ENCODE measurements at regions not wholly inside any gene's neighbourhood (a gene's known extent, or its start where the extent isn't known, plus 50 kb on each side); places are given as distances from the start of the nearest gene placed in this dataset.

DNA sequence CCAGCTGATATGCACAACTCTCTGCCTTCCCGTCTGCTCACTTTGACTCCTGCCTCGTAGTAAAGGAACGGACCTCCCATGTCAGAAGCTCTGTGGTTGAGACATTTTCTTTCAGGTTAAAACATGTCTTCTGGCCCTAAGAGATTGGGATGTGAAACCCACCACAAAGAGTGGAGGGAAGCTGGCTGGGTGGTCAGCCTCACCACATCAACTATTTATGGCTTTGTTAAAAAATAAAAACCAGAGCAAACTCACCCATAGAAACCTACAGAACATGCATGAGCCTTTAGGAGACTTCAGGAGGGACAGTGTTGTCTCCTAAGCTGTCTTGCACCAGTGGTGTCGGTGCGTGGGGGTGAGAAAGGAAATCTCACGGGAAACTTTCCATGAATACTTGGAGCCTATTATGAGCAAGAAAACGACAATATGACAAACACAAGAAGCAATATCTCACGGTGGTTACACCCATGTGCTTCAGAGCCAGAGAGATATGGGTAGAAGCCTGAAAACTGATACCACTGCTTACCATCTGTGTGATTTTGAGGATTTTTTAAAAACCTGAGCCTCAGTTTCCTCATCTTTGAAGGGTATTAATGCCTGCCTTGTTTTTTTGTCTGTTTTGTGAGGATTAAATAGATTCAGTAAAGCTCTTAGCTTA is 61.7 kb upstream of the XYLT1 start:
- no peak for DNase-seq

DNA sequence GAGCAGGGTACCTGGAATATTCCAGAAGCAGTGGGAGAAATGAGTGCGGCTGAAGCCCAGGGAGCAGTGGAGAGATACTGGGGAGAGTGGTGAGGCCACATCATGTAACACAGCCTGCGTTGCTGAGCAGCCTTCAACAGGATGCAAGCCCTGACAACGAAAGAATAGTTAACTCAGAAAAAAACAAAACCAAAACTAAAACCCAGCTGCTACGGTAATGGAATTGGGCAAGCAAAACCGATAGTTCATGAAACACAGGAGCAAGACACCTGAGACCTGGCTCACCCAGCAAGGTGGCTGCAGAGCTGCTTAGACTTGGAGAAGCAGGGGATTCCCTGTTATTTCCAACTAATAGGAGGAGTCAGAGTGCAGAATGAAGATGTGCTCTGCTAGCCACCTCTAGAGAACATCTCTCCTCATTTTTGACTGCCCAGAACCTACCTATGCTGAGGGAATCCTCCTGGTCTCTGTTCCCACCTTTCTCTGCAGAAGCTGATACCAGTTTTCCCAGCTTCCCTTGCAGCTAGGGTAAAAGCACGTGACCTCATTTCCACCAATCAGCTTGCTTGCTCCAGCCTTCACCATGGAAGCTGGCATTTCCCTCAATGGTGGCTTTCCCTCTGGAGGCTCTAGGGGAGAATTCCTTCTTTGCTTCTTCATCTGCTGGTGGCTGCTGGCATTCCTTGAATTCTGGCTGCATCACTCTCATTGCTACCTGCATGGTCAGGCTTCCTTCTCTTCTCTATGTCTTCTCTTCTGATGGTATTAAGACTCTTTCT is 59.4 kb upstream of the XYLT1 start:
- no peak for DNase-seq

DNA sequence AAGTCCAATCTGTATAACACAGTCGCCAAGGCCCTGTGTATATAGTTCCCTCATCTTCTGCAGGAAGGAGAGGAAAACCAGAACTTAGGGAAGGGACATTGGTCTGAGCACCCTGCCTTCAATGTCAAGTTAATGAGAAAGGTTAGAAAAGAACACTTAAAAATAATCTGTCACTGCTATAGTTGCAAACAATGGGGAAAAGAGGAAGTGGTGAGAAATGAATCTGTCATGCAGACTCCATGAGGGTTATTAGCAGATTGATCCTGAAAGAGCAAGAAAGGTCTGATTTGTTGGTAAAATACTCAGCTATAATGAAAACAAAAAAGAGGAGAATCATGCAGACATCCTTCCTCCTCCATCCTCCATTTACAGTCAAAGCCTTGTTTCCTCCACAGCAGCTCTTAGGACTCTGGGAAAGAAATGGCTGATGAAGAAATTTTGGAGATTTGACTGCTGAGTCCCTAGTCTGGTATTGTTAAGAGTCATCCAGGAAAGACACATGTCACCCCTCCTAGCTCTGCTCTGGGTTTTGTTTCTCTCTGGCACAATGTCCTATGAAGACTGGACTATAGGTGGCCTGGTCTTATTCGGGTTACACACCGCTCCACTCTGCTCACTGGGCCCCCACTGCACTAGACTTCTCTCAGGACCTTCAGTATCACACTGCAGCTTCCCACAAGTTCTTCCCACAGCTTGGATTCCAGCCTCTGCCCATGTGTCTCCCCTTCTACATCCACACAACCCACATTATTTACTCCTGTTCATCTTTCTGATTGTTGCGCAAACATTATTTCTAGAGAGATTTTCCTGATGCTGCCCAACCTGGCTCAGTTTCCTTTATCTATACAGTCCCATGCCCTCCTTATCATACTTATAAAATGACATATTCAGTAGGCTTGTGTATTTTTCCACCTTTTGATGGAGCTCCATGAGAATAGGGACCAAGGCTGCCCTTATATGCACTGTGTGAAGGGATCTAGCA is 56.5 kb upstream of the XYLT1 start:
- no peak for DNase-seq

DNA sequence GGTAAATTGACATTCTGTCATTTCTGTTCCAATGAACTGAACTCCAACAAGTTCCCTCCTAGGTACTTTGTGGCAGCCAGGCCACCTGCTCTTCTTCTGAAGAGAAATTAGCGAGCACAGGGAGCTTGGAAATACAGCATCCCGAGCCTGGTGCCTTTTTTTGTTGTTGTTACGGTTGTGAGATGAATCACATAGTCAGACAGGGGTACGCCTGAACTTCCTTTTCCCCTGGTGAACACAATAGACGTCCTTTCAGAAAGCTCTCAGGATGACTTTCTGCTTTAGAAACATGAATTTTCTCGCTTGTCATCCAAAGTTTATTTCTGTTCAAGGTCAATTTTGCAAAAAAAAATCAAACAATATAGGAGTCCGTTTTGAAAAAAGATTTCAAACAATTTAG is 53.9 kb upstream of the XYLT1 start:
- DNase-seq, result no peak

DNA sequence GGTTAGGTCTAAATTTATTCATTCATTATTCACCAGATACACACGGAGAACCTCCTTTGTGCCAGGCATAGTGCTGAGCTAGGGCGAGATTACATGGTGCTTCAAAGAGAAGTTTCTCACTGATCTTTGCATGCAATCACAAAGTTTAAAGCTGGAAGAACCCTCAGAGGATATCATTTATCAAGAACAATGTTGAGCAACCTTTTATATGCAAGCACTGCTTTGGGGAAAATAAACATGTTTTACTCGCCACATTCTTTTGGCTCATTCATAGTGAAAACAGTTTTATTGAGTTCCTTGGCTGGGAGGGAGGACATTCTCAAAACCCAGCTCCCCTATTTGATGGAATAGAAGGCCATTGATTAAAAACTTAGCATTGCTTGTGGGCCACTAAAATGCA is 49.8 kb upstream of the XYLT1 start:
- DNase-seq, result no peak
